Rectal smooth muscle tissue (tissue), 1 donor: ENCODE measurements at regions not wholly inside any gene's neighbourhood (a gene's known extent, or its start where the extent isn't known, plus 50 kb on each side); places are given as distances from the start of the nearest gene placed in this dataset.

Experiments used
- H3K27ac ChIP-seq: one replicate; pipeline ENCODE4 v1.7.0; 2013; ENCODE audit warnings: low read depth, low read length, inconsistent platforms
- H3K27me3 ChIP-seq: one replicate; pipeline ENCODE4 v1.7.0; 2013; ENCODE audit warnings: low read length; ENCODE audit not compliant: control insufficient read depth, insufficient read depth
- H3K36me3 ChIP-seq: one replicate; pipeline ENCODE4 v1.7.0; 2013; ENCODE audit warnings: low read length; ENCODE audit not compliant: control insufficient read depth, insufficient read depth
- H3K4me1 ChIP-seq: one replicate; pipeline ENCODE4 v1.7.0; 2013; ENCODE audit warnings: low read length; ENCODE audit not compliant: control insufficient read depth, insufficient read depth
- H3K4me3 ChIP-seq: one replicate; pipeline ENCODE4 v1.7.0; 2013; ENCODE audit warnings: low read length
- H3K9ac ChIP-seq: one replicate; pipeline ENCODE4 v1.7.0; 2013; ENCODE audit warnings: low read length

DNA sequence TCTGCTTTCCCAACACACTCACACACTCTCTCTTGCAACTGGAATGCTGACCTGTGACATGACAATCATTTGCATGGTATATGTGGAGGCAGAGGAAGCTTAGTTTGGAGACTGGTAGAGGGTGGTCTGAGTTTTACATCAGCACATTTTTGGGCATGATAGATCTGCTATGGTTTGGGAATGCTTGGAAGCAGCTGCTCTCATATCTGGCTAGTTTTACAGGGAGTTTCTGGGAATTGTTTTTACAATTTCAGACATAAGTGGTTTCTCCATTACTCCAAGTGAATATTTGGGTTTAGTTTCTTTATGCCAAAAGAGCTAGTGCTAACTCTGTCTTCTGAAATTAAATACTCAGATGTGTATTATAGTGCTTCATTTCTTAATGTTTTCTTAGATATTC lies 977.6 kb downstream of the SUCLG1 start:
- no peak overlapping the region for H3K27ac ChIP-seq
- no peak overlapping the region for H3K4me3 ChIP-seq
- H3K36me3 ChIP-seq: no peaks in the 10 kb centered on the region
- no peak overlapping the region for H3K9ac ChIP-seq
- no peaks in the 10 kb centered on the region for H3K4me1 ChIP-seq
- H3K27me3 ChIP-seq: no peaks in the 10 kb centered on the region

DNA sequence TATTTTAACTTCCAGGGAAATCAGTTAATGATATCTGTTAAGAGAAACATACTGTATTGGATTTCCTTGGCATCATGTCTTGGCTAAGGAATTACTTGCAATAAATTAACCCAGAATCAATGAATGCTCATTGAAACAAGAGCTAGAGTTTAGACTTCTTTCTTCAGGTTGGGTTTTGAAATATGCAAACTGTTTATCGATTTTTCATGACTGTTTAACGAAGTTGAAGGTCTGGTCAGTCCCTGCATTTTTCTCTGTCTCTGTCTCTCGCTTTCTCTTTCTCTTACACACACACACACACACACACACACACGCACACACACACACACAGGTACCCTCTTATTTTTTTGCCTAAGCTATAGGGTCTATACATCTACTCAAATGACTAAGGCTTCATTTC lies 981.0 kb downstream of the SUCLG1 start:
- no peaks in the 10 kb centered on the region for H3K27me3 ChIP-seq
- no peak overlapping the region for H3K9ac ChIP-seq
- no peaks in the 10 kb centered on the region for H3K36me3 ChIP-seq
- no peaks in the 10 kb centered on the region for H3K4me1 ChIP-seq
- no peak overlapping the region for H3K27ac ChIP-seq
- H3K4me3 ChIP-seq: no peak overlapping the region

GRCh38 chr2:83475371-83475770 lies 983.7 kb downstream of the SUCLG1 start:
- H3K36me3 ChIP-seq: no peaks in the 10 kb centered on the region
- no peaks in the 10 kb centered on the region for H3K27me3 ChIP-seq
- no peak overlapping the region for H3K9ac ChIP-seq
- H3K27ac ChIP-seq: no peak overlapping the region
- no peaks in the 10 kb centered on the region for H3K4me1 ChIP-seq
- H3K4me3 ChIP-seq: no peak overlapping the region

GRCh38 chr2:83471655-83472054 lies 987.4 kb downstream of the SUCLG1 start:
- H3K4me1 ChIP-seq: no peaks in the 10 kb centered on the region
- no peak overlapping the region for H3K9ac ChIP-seq
- no peaks in the 10 kb centered on the region for H3K36me3 ChIP-seq
- H3K4me3 ChIP-seq: no peak overlapping the region
- H3K27me3 ChIP-seq: no peaks in the 10 kb centered on the region
- no peak overlapping the region for H3K27ac ChIP-seq

DNA sequence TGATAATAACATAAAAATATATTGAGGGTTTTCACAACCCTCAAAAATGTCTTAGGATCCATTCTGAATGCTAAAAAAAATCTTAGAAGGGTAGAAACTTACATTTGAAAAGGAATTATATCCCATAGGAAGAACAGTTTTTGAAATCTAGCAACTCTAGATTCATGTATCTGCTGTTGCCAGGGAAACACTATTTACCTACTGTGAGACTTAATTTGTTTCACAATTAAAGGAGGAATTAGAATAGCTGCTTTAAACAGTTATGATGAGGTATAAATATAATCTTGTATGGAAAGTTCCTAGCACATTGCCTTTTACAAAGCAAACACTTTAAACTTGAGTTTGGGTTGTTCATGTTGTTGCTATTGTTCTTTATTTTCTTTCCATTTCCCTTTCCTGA lies 988.2 kb downstream of the SUCLG1 start:
- no peaks in the 10 kb centered on the region for H3K36me3 ChIP-seq
- no peak overlapping the region for H3K27ac ChIP-seq
- H3K4me1 ChIP-seq: no peaks in the 10 kb centered on the region
- H3K27me3 ChIP-seq: no peaks in the 10 kb centered on the region
- no peak overlapping the region for H3K4me3 ChIP-seq
- H3K9ac ChIP-seq: no peak overlapping the region

- Histone ChIP-seq H3K4me3 (no peak overlapping the region), H3K36me3 (no peaks in the 10 kb centered on the region), H3K9ac (no peak overlapping the region), H3K4me1 (no peaks in the 10 kb centered on the region), H3K27me3 (no peaks in the 10 kb centered on the region), H3K27ac (no peak overlapping the region)
These were observed 994.6 kb downstream of the SUCLG1 start for GRCh38 chr2:83464444-83464843.

- Histone ChIP-seq H3K36me3 (no peaks in the 10 kb centered on the region), H3K4me1 (no peaks in the 10 kb centered on the region), H3K9ac (no peak overlapping the region), H3K27me3 (no peaks in the 10 kb centered on the region), H3K4me3 (no peak overlapping the region), H3K27ac (no peak overlapping the region)
These were observed 996.2 kb downstream of the SUCLG1 start for GRCh38 chr2:83462881-83463280.

DNA sequence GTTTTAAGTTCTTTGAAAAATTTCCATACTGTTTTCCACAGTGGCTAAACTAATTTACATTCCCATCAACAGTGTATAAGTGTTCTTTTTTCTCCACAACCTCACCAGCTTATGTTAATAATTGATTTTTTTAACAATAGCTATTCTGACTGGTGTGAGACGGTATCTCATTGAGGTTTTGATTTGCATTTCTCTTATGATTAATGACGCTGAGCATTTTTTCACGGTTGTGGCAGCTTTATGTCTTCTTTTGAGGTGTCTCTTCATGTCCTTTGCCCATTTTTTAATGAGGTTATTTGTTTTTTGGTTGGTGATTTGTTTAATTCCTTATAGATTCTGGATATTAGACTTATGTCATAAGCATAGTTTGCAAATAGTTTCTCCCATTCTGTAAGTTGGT lies 997.9 kb downstream of the SUCLG1 start:
- H3K27ac ChIP-seq: no peak overlapping the region
- H3K27me3 ChIP-seq: no peaks in the 10 kb centered on the region
- H3K4me3 ChIP-seq: no peak overlapping the region
- H3K4me1 ChIP-seq: no peaks in the 10 kb centered on the region
- no peaks in the 10 kb centered on the region for H3K36me3 ChIP-seq
- H3K9ac ChIP-seq: no peak overlapping the region

- no peak overlapping the region for H3K4me3 ChIP-seq
- no peaks in the 10 kb centered on the region for H3K36me3 ChIP-seq
- H3K4me1 ChIP-seq: no peaks in the 10 kb centered on the region
- H3K9ac ChIP-seq: no peak overlapping the region
- H3K27ac ChIP-seq: no peak overlapping the region
- no peaks in the 10 kb centered on the region for H3K27me3 ChIP-seq
These were observed 999.6 kb downstream of the SUCLG1 start for GRCh38 chr2:83459456-83459855.

- Histone ChIP-seq H3K27ac (no peak overlapping the region), H3K27me3 (no peaks in the 10 kb centered on the region), H3K9ac (no peak overlapping the region), H3K4me3 (no peak overlapping the region), H3K4me1 (no peaks in the 10 kb centered on the region), H3K36me3 (no peaks in the 10 kb centered on the region)
These were observed 1023.1 kb downstream of the SUCLG1 start for GRCh38 chr2:83435989-83436388.

DNA sequence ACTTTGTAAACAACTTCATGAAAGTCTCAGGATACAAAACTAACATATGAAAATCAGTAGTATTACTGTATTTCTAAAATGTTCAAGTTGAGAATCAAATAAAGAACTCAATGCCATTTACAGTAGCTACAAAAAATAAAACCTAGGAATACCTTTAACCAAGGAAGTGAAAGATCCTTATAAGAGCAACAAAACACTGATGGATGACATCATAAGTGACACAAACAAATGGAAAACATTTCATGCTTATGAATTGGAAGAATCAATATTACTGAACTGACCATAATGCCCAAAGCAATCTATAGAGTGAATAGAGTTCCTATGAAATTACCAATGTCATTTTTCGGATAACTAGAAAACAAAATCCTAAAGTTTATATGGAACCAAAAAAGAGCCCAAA lies 1038.1 kb downstream of the SUCLG1 start:
- no peaks in the 10 kb centered on the region for H3K4me1 ChIP-seq
- H3K27ac ChIP-seq: no peak overlapping the region
- no peaks in the 10 kb centered on the region for H3K36me3 ChIP-seq
- H3K4me3 ChIP-seq: no peak overlapping the region
- no peaks in the 10 kb centered on the region for H3K27me3 ChIP-seq
- H3K9ac ChIP-seq: no peak overlapping the region

GRCh38 chr2:83394134-83394904 lies 1064.8 kb downstream of the SUCLG1 start:
- H3K9ac ChIP-seq: no peak overlapping the region
- no peaks in the 10 kb centered on the region for H3K36me3 ChIP-seq
- no peak overlapping the region for H3K27ac ChIP-seq
- no peaks in the 10 kb centered on the region for H3K4me1 ChIP-seq
- H3K27me3 ChIP-seq: no peaks in the 10 kb centered on the region
- H3K4me3 ChIP-seq: no peak overlapping the region

- Histone ChIP-seq H3K36me3 (no peaks in the 10 kb centered on the region), H3K4me3 (no peak overlapping the region), H3K9ac (no peak overlapping the region), H3K27ac (no peak overlapping the region), H3K27me3 (no peaks in the 10 kb centered on the region), H3K4me1 (no peaks in the 10 kb centered on the region)
These were observed 1070.3 kb downstream of the SUCLG1 start for GRCh38 chr2:83388804-83389203.
